Stomach (tissue), 8 donors: ENCODE measurements at regions not wholly inside any gene's neighbourhood (a gene's known extent, or its start where the extent isn't known, plus 50 kb on each side); places are given as distances from the start of the nearest gene placed in this dataset.

Experiments
- DNase-seq, 2 donors: peaks; one replicate each; pipeline versions ENCODE4 v3.0.0 to v3.0.0-alpha.2; 2013 to 2019
- H3K27ac ChIP-seq, 5 donors: fragments of 200-600 bp in 4 of 5; sonication (generic) in 4 of 5; one replicate each; pipeline ENCODE4 v1.5.1; 2013 to 2019; ENCODE audit warnings: mild to moderate bottlenecking in 1 of 5, moderate library complexity in 1 of 5
- H3K27me3 ChIP-seq, 3 donors: fragments of 200-600 bp; sonication (generic); one replicate each; pipeline ENCODE4 v1.5.1; 2017 to 2019; ENCODE audit warnings: mixed run types in 1 of 3
- H3K36me3 ChIP-seq, 4 donors: fragments of 200-600 bp; sonication (generic); 1 replicate in 3 of 4; 2 replicates in 1 of 4; pipeline ENCODE4 v1.5.1; 2016 to 2019
- H3K4me1 ChIP-seq, 4 donors: fragments of 200-600 bp; sonication (generic); one replicate each; pipeline ENCODE4 v1.5.1; 2016 to 2019
- H3K4me3 ChIP-seq, 4 donors: fragments of 200-600 bp; sonication (generic) in 3 of 4; one replicate each; pipeline ENCODE4 v1.5.1; 2016 to 2019; ENCODE audit warnings: mild to moderate bottlenecking in 1 of 4
- H3K9me3 ChIP-seq, 4 donors: fragments of 200-600 bp; sonication (generic); one replicate each; pipeline ENCODE4 v1.5.1; 2016 to 2019
- EP300 ChIP-seq: sonication (generic); formaldehyde crosslinking; IDR thresholded peaks from one replicate; pipeline ENCODE4 v1.6.1; 2017; ENCODE audit warnings: antibody characterized with exemption
- POLR2A ChIP-seq, 4 donors: fragments of 450-650 bp; IDR thresholded peaks; one replicate each; pipeline ENCODE4 v1.6.1; 2016; ENCODE audit warnings: antibody characterized with exemption in 4 of 4, control low read depth in 2 of 4, mild to moderate bottlenecking in 1 of 4, moderate library complexity in 1 of 4
- POLR2AphosphoS5 ChIP-seq, 3 donors: sonication (generic); formaldehyde crosslinking; IDR thresholded peaks; one replicate each; pipeline ENCODE4 v1.6.1; 2016; ENCODE audit warnings: antibody characterized with exemption in 3 of 3
- whole genome bisulfite sequencing, 5 donors: extraction: QIAGEN DNeasy Blood & Tissue Kit in 3 of 5; methylation state at CpG; one replicate each; pipeline versions ENCODE4 v1.1.5 to v1.1.7; 2013 to 2018; 5-methylcytosine and 5-hydroxymethylcytosine counted together
- intact Hi-C: fragments of 100-400 bp; cut with DNase I; formaldehyde crosslinking; loops from one replicate; pipeline ENCODE4 v1.15.1; 2023; ENCODE audit warnings: low total_unique reads
- TF ChIP-seq, protein P1 (sequence below), 7 experiments: fragments of 450-650 bp in 4 of 7; fragments of 200-600 bp in 3 of 7; sonication (generic) in 3 of 7; IDR thresholded peaks; one replicate each; pipeline ENCODE4 v1.5.1; 2016 to 2019; ENCODE audit warnings: antibody characterized with exemption in 7 of 7, control low read depth in 2 of 7, mild to moderate bottlenecking in 1 of 7
- donor health status: healthy with polysubstance abuse.
- donor health status: Bipolar disorder and iron deficiency.
- donor health status: healthy.

DNA sequence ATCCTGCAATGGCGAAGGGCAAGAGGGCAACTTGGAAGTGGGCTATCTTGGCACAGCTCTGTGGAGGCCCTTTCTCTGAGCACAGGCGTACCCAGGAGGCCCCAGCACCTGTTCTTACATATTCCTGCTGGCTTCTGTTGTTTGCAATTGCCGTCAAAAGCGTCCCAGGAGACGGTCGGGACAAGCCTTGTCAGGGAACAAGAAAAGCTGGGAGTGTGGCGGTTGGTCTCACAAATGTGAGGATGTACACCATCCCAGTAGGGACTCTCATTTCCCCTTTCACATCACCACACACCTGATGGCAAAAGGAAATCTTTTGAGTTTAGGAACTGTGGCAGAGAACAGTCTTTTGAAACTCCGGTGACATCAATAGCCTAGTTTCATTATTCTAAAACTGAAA, 94.7 kb upstream of the EFEMP1 start:
- Histone ChIP-seq H3K4me1 (no peaks in the 10 kb centered on the region), H3K27me3 (no peaks in the 10 kb centered on the region), H3K9me3 (no peaks in the 10 kb centered on the region), H3K27ac (no peak overlapping the region), H3K4me3 (no peak overlapping the region), H3K36me3 (no peaks in the 10 kb centered on the region)
- TF ChIP-seq POLR2AphosphoS5 (IDR thresholded peaks at IDR 0.05) (no peak), EP300 (no peak), POLR2A (IDR thresholded peaks at IDR 0.05) (no peak)
- TF ChIP-seq, protein P1, sequence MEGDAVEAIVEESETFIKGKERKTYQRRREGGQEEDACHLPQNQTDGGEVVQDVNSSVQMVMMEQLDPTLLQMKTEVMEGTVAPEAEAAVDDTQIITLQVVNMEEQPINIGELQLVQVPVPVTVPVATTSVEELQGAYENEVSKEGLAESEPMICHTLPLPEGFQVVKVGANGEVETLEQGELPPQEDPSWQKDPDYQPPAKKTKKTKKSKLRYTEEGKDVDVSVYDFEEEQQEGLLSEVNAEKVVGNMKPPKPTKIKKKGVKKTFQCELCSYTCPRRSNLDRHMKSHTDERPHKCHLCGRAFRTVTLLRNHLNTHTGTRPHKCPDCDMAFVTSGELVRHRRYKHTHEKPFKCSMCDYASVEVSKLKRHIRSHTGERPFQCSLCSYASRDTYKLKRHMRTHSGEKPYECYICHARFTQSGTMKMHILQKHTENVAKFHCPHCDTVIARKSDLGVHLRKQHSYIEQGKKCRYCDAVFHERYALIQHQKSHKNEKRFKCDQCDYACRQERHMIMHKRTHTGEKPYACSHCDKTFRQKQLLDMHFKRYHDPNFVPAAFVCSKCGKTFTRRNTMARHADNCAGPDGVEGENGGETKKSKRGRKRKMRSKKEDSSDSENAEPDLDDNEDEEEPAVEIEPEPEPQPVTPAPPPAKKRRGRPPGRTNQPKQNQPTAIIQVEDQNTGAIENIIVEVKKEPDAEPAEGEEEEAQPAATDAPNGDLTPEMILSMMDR (IDR thresholded peaks at IDR 0.05): no peak
- WGBS, 5 donors: 45 to 71% (median 50%) methylated on average over 8 of the region's 8 CpGs
- DNase-seq: no peak
- intact Hi-C loops: no loop called here

DNA sequence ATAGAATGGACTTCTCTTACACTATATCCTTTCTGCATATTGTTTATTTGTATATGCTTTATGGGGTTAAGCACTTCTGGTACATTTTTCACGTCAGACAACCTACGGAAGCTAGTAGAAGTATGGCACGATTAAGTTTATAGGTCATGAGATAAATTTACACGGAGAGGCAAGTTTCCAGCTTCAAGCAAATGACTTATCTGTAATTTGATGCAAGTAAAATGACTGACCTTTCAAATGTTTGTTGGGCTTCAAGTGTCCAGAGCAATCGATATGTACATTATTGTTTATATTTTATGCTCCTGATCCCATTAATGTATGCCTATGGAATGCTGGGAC, 97.5 kb upstream of the EFEMP1 start:
- WGBS, 5 donors: 30 to 63% (median 31%) methylated on average over 5 of the region's 5 CpGs
- TF ChIP-seq EP300: no peak
- no peak for TF ChIP-seq POLR2A (IDR thresholded peaks at IDR 0.05)
- TF ChIP-seq, protein P1 (IDR thresholded peaks at IDR 0.05): no peak
- no peak for TF ChIP-seq POLR2AphosphoS5 (IDR thresholded peaks at IDR 0.05)
- Histone ChIP-seq H3K4me3 (no peak overlapping the region), H3K27me3 (no peaks in the 10 kb centered on the region), H3K9me3 (no peaks in the 10 kb centered on the region), H3K27ac (no peak overlapping the region), H3K36me3 (no peaks in the 10 kb centered on the region), H3K4me1 (no peaks in the 10 kb centered on the region)
- intact Hi-C loops: no loop called here
- no peak for DNase-seq

DNA sequence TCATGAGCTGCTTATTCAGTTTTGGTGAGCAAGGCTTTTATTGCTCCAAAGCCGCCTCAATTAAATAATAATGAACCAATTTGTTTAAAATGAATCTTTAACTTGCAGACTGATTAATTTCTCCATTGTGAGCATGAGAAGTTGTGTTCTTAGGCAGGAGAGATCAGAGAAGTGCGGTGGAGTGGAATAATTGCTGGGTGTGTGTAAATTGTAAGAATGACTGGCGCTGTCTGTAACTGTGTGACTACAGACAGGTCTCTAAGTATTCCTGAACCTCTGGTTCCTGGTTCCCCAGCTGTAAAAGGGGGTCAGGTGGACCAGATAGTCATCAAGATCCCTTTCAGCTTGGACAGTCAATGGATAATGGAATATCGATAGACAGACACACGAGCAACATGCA, 98.0 kb upstream of the EFEMP1 start:
- no peaks in the 10 kb centered on the region for H3K9me3 ChIP-seq
- DNase-seq: no peak
- no peak overlapping the region for H3K4me3 ChIP-seq
- no peak overlapping the region for H3K27ac ChIP-seq
- no peaks in the 10 kb centered on the region for H3K36me3 ChIP-seq
- intact Hi-C loops: no loop called here
- TF ChIP-seq POLR2AphosphoS5 (IDR thresholded peaks at IDR 0.05) (no peak), EP300 (no peak), POLR2A (IDR thresholded peaks at IDR 0.05) (no peak)
- TF ChIP-seq, protein P1 (IDR thresholded peaks at IDR 0.05): no peak
- 90 to 94% (median 92%) methylated on average over 5 of the region's 5 CpGs for WGBS, 5 donors
- no peaks in the 10 kb centered on the region for H3K4me1 ChIP-seq
- H3K27me3 ChIP-seq: no peaks in the 10 kb centered on the region

DNA sequence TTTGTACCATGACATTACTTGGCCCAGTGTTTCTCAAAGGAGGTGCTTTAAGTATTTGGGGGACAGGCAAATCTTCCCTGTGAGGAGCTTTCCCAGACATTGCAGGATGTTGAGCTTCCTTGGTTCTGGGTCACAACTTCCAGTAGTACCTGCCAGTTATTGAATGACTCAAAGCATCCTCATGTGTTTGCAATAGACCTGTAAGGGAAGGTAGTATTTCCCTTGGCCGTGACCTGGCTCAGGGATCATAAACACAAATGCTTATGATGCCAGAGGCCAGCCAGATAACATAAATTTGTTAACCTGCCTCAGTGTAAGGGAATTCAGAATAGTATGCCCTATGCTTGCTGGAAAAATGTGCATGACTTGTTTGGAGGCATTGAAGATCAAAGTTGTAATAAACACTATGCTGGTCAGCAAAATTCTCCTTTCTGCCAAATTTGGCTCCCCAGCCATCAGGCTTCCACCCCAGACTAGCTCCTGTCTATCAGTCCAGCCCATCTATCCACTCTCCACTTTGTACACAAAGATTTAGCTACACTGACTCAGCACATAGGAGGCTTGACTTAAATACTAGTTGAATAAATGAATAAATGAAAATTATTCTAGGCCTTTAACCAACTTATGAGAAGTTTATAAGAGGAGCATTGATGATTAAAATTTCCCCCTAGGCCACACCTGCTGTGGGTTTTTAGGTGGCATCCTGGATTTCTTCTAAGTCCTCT, 102.0 kb upstream of the EFEMP1 start:
- TF ChIP-seq, protein P1 (IDR thresholded peaks at IDR 0.05): no peak
- TF ChIP-seq POLR2AphosphoS5 (IDR thresholded peaks at IDR 0.05) (no peak), EP300 (no peak), POLR2A (IDR thresholded peaks at IDR 0.05) (no peak)
- H3K27me3 ChIP-seq: no peaks in the 10 kb centered on the region
- no peaks in the 10 kb centered on the region for H3K4me1 ChIP-seq
- no peak for DNase-seq
- no peaks in the 10 kb centered on the region for H3K36me3 ChIP-seq
- intact Hi-C loops: no loop called here
- H3K9me3 ChIP-seq: no peaks in the 10 kb centered on the region
- 36 to 50% (median 40%) methylated on average over 1 of the region's 1 CpG for WGBS, 5 donors
- H3K27ac ChIP-seq: no peak overlapping the region
- H3K4me3 ChIP-seq: no peak overlapping the region
